Erythroblast (primary cell): ENCODE measurements at regions not wholly inside any gene's neighbourhood (a gene's known extent, or its start where the extent isn't known, plus 50 kb on each side); places are given as distances from the start of the nearest gene placed in this dataset.

Experiments
- GATA1 ChIP-seq: IDR thresholded peaks from 2 replicates; pipeline ENCODE4 v1.6.1; 2011; ENCODE audit warnings: low read depth, mild to moderate bottlenecking, control low read depth, low read length, moderate library complexity
- POLR2A ChIP-seq: IDR thresholded peaks from 2 replicates; pipeline ENCODE4 v1.6.1; 2011; ENCODE audit warnings: mild to moderate bottlenecking, low read length

GRCh38 chr3:191051037-191051436 lies 148.0 kb upstream of the OSTN start:
- TF ChIP-seq POLR2A (no peak), GATA1 (no peak)
